GM12878 (cell line): ENCODE measurements at regions not wholly inside any gene's neighbourhood (a gene's known extent, or its start where the extent isn't known, plus 50 kb on each side); places are given as distances from the start of the nearest gene placed in this dataset.

ENCODE experiments used
- ATAC-seq: fragments of 200-7000 bp; cut with Tn5 transposase; 3 replicates; pipeline ENCODE4 v1.9.1; 2020; ENCODE audit warnings: mild to moderate bottlenecking, moderate library complexity
- BruUV-seq: library from RNA; stranded (reverse); fragments of 400-500 nt; replicated peaks from 2 replicates; lab custom pipeline; 2021; lab: Mats Ljungman, UMichigan
- CTCF ChIA-PET: fragments of 300-600 bp; sonication (Branson Sonifier 250); formaldehyde crosslinking; extraction: SDS; loops from one replicate; lab custom pipeline; 2021; ENCODE audit warnings: inconsistent platforms; lab: Yijun Ruan, JAX
- POLR2A ChIA-PET: fragments of 350-600 bp; formaldehyde crosslinking; extraction: SDS; loops from one replicate; lab custom pipeline; 2021; ENCODE audit warnings: inconsistent platforms; lab: Charles Lee
- RAD21 ChIA-PET: fragments of 300-600 bp; sonication (Branson Sonifier 250); formaldehyde crosslinking; loops from one replicate; lab custom pipeline; 2023; ENCODE audit warnings: antibody characterized with exemption; ENCODE audit not compliant: unreplicated experiment; lab: Charles Lee
- SMC1A ChIA-PET: fragments of 300-600 bp; sonication (Branson Sonifier 250); formaldehyde crosslinking; loops from one replicate; lab custom pipeline; 2023; ENCODE audit not compliant: unreplicated experiment, uncharacterized antibody; lab: Charles Lee
- DNase-seq: peaks from one replicate; pipeline ENCODE4 v3.0.0-alpha.2; 2011; ENCODE audit warnings: low read depth, low spot score
- FAIRE-seq: peaks from 3 replicates; lab custom pipeline; 2011; peaks lifted over from hg19 to GRCh38; lab: Jason Lieb, UNC
- H2AFZ ChIP-seq: 2 replicates; pipeline ENCODE4 v1.6.0; 2011; ENCODE audit warnings: low read depth, low read length, control low read depth; ENCODE audit not compliant: control insufficient read depth
- H3K27ac ChIP-seq: 2 replicates; pipeline ENCODE4 v1.5.1; 2011; ENCODE audit warnings: control low read depth; ENCODE audit not compliant: control insufficient read depth, insufficient read depth
- H3K27me3 ChIP-seq, 2 experiments: replicated peaks in 1 of 2; 2 replicates each; pipeline versions ENCODE4 v1.6.0 to v1.6.1; 2011; ENCODE audit warnings: low read length in 1 of 2; ENCODE audit not compliant: control insufficient read depth in 2 of 2, insufficient read depth in 2 of 2
- H3K36me3 ChIP-seq, 2 experiments: 2 replicates each; pipeline ENCODE4 v1.5.1; 2011; ENCODE audit warnings: low read length in 1 of 2; ENCODE audit not compliant: control insufficient read depth in 2 of 2, insufficient read depth in 2 of 2
- H3K4me1 ChIP-seq: 2 replicates; pipeline ENCODE4 v1.6.1; 2011; ENCODE audit warnings: mild to moderate bottlenecking, low read length, moderate library complexity, mixed read lengths; ENCODE audit not compliant: control insufficient read depth, insufficient read depth
- H3K4me2 ChIP-seq: 2 replicates; pipeline ENCODE4 v1.6.0; 2011; ENCODE audit warnings: control low read depth; ENCODE audit not compliant: control insufficient read depth, insufficient read depth
- H3K4me3 ChIP-seq: fragments of 200-600 bp; sonication (generic); 2 replicates; pipeline ENCODE4 v1.5.1; 2016
- H3K79me2 ChIP-seq: 2 replicates; pipeline ENCODE4 v1.6.0; 2011; ENCODE audit warnings: low read length; ENCODE audit not compliant: control insufficient read depth, insufficient read depth
- H3K9ac ChIP-seq: 2 replicates; pipeline ENCODE4 v1.8.0; 2011; ENCODE audit warnings: low read length, control low read depth, mixed read lengths; ENCODE audit not compliant: control insufficient read depth, insufficient read depth
- H3K9me3 ChIP-seq: replicated peaks from 3 replicates; pipeline ENCODE4 v1.5.1; 2011; ENCODE audit warnings: mild to moderate bottlenecking, low read length; ENCODE audit not compliant: control insufficient read depth, insufficient read depth
- H4K20me1 ChIP-seq: 2 replicates; pipeline ENCODE4 v1.6.0; 2011; ENCODE audit not compliant: control insufficient read depth, insufficient read depth
- CHD1 ChIP-seq: IDR thresholded peaks from 2 replicates; pipeline ENCODE4 v1.6.1; 2012; ENCODE audit warnings: low read depth, low read length, improper control_type of control experiment
- HCFC1 ChIP-seq: fragments of 150-350 bp; IDR thresholded peaks from 2 replicates; pipeline ENCODE4 v1.6.1; 2014; ENCODE audit warnings: low read length
- MTA3 ChIP-seq: IDR thresholded peaks from 2 replicates; pipeline ENCODE4 v1.6.1; 2012; ENCODE audit warnings: low read length, inconsistent platforms, borderline replicate concordance
- NKRF ChIP-seq: fragments of 450-650 bp; conservative IDR thresholded peaks from 2 replicates; pipeline ENCODE4 v1.6.1; 2017; ENCODE audit warnings: mild to moderate bottlenecking, moderate library complexity
- RFX5 ChIP-seq: IDR thresholded peaks from 2 replicates; pipeline ENCODE4 v1.6.1; 2011; ENCODE audit warnings: low read depth, low read length, improper control_type of control experiment
- SIX5 ChIP-seq: IDR thresholded peaks from 2 replicates; pipeline ENCODE4 v1.6.1; 2011; ENCODE audit warnings: mild to moderate bottlenecking, low read depth, low read length, moderate library complexity; ENCODE audit not compliant: severe bottlenecking
- SMAD1 ChIP-seq: fragments of 450-650 bp; IDR thresholded peaks from 2 replicates; pipeline ENCODE4 v1.6.1; 2018; ENCODE audit warnings: mild to moderate bottlenecking, low read depth; ENCODE audit not compliant: partially characterized antibody
- TARDBP ChIP-seq: IDR thresholded peaks from 2 replicates; pipeline ENCODE4 v1.6.1; 2016; ENCODE audit warnings: borderline replicate concordance
- WGBS: methylation state at CpG from one replicate; pipeline ENCODE4 v1.1.6; 2016; ENCODE audit warnings: low lambda C conversion rate; ENCODE audit not compliant: insufficient replicate concordance, insufficient coverage; ENCODE audit errors: missing lambda C conversion rate; 5-methylcytosine and 5-hydroxymethylcytosine counted together
- in situ Hi-C: fragments of 300-500 bp; cut with MboI; formaldehyde crosslinking; loops from 9 replicates; pipeline ENCODE4 v1.14.3; 2018; ENCODE audit warnings: mixed read lengths
- intact Hi-C: fragments of 100-400 bp; cut with micrococcal nuclease; formaldehyde crosslinking; loops from one replicate; pipeline ENCODE4 v1.14.2; 2022; ENCODE audit not compliant: unreplicated experiment

- no peaks in the 10 kb centered on the region for H3K36me3 ChIP-seq
- intact Hi-C loops: no loop called here
- no peaks in the 10 kb centered on the region for H3K4me1 ChIP-seq
- no peaks in the 10 kb centered on the region; the same call in 2 of the 3 replicates for H3K9me3 ChIP-seq
- ChIA-PET RAD21 (no interaction called here), POLR2A (no interaction called here), SMC1A (no interaction called here), CTCF (no interaction called here)
- TF ChIP-seq SMAD1: no peak
- no peak for TF ChIP-seq HCFC1
- no peak for TF ChIP-seq CHD1
- no peak for TF ChIP-seq SIX5
- no peak for TF ChIP-seq TARDBP
- TF ChIP-seq RFX5: no peak
- WGBS: 37% methylated on average over 4 of the region's 5 CpGs
- no TSS peak for BruUV-seq
- no peak overlapping the region for H3K4me2 ChIP-seq
- H3K9ac ChIP-seq: no peak overlapping the region
- H3K79me2 ChIP-seq: no peaks in the 10 kb centered on the region
- DNase-seq (no peak), ATAC-seq (no peak), FAIRE-seq (no peak)
- no peaks in the 10 kb centered on the region for H4K20me1 ChIP-seq
- H3K27me3 ChIP-seq: no peaks in the 10 kb centered on the region
- no peak overlapping the region for H3K4me3 ChIP-seq
- no peak overlapping the region for H3K27ac ChIP-seq
- in situ Hi-C loops: no loop called here
- no peak overlapping the region for H2AFZ ChIP-seq
Measured at GRCh38 chr6:163862701-163863100, 448.2 kb downstream of the QKI start.

- FAIRE-seq: no peak
- no peaks in the 10 kb centered on the region for H3K36me3 ChIP-seq
- H3K27me3 ChIP-seq: no peaks in the 10 kb centered on the region
- intact Hi-C loops: no loop called here
- TF ChIP-seq MTA3: no peak
- no peak for TF ChIP-seq NKRF
- TF ChIP-seq, all 136 proteins: peak for 0
- no peak overlapping the region for H3K9ac ChIP-seq
- no peak overlapping the region for H3K4me3 ChIP-seq
- no peak for ATAC-seq
- 17% methylated on average over 8 of the region's 8 CpGs for WGBS
- in situ Hi-C loops: no loop called here
- ChIA-PET SMC1A (interaction anchor here (0.7 kb wide), 1 partner anchor 1838 kb away, joined by 3 read pairs; no protein-coding TSS in a partner anchor), POLR2A (no interaction called here), RAD21 (no interaction called here), CTCF (interaction anchor here (0.5 kb wide), 1 partner anchor 154 kb away, joined by 4 read pairs; no protein-coding TSS in a partner anchor)
- no peaks in the 10 kb centered on the region; the same call in 2 of the 3 replicates for H3K9me3 ChIP-seq
- no peaks in the 10 kb centered on the region for H3K79me2 ChIP-seq
- H3K4me2 ChIP-seq: no peak overlapping the region
- H3K4me1 ChIP-seq: no peaks in the 10 kb centered on the region
- H4K20me1 ChIP-seq: no peaks in the 10 kb centered on the region
- no peak overlapping the region for H2AFZ ChIP-seq
- BruUV-seq: no TSS peak
- DNase-seq: no peak
- H3K27ac ChIP-seq: no peak overlapping the region
Measured at GRCh38 chr6:163861627-163862026, 447.1 kb downstream of the QKI start.
